SK-MEL-5 (cell line): ENCODE measurements at regions not wholly inside any gene's neighbourhood (a gene's known extent, or its start where the extent isn't known, plus 50 kb on each side); places are given as distances from the start of the nearest gene placed in this dataset.
"Not testable (repeated sequence)": the region's sequence is repeated elsewhere in the genome, so short reads cannot be mapped to it uniquely, and the experiment has no call there.

Experiments
- DNase-seq: peaks from one replicate; pipeline ENCODE4 v3.0.0-alpha.2; 2016; ENCODE audit warnings: low read depth, low spot score
- in situ Hi-C: cut with HindIII; loops from 2 replicates; pipeline ENCODE4 v1.10.0; 2016; ENCODE audit warnings: low sequenced_read_pairs, high pct_unique_total_duplicates, low pct_unique_long_range_greater_than_20kb

DNA sequence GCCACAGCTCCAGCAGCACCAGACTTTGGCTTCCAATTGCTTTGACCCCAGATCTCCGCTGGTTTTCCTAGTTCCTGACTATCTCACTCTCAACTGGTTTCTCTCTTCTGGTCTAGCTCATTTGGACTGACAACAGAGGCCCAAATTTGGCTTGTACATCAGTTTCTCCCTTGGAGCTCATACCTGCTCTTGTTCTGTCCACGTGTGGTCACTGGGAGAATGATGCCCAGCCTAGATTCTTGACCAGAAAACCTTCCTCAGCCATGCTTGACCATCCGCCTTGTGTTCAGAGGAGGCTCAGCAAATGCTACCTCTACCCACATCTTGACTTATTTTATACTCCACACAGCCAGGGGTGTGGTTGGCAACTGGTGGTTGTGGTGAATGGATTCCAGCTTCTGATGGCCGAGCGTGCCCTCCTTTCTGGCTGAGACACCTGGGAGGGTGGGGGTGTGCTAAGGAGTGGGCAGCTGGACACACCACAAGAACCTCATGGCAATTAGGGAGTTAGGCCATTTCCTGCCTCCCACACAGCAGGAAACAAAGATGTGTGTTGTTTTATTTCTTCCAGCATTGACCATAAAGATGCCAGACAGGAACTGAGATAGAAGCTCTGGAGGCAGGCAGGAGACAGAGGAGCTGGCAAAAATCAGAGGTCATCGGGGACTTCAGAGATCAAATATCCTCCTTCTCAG is 93.8 kb upstream of the FAM20A start:
- in situ Hi-C loops: no loop called here
- DNase-seq: peak; percentile 78

- DNase-seq: no peak
- in situ Hi-C loops: no loop called here
These were observed 92.7 kb upstream of the FAM20A start for GRCh38 chr17:68693896-68694295.

- in situ Hi-C loops: no loop called here
- no peak for DNase-seq
These were observed 92.3 kb upstream of the FAM20A start for GRCh38 chr17:68693466-68693865.

- in situ Hi-C loops: no loop called here
- DNase-seq: no peak
These were observed 85.2 kb upstream of the FAM20A start for GRCh38 chr17:68686108-68686988.

DNA sequence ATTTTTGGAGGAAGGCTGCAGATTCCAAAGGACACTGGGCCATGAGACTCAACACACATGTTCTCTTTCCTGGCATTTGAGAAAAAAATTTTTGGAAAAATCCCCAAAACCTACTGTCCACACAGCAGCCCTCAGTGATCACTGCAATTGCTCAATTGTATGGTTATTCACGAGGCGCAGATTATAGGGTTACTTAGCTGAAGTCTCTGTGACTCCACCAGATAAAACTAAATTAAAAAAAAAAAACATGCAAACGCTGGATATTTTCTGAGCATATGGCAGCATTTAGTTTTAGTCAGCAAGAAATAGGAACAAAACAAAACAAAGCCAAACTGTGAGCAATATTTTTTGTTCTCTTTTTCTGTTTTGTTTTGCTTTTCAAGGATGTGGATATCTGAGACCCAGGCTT is 83.8 kb upstream of the FAM20A start:
- no peak for DNase-seq
- in situ Hi-C loops: no loop called here

DNA sequence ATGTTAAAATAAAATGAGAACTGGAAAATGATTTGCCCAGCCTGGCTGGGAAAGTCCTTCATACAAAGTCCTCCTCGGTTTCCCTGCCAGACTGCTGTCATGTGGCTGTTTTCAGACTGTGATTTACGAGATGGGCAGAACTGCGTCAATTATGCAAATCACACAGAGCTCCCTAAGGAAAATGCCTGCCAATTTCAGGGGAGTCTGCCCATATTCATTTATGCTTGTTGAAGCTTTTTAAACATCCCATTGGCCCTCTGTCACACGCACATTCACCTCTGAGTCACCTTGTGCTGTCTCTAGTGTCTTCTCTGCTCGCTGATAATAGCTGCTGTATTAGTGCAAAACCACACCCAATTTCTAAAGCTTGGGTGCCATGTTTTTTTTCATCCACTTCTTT is 81.7 kb upstream of the FAM20A start:
- no peak for DNase-seq
- in situ Hi-C loops: no loop called here

DNA sequence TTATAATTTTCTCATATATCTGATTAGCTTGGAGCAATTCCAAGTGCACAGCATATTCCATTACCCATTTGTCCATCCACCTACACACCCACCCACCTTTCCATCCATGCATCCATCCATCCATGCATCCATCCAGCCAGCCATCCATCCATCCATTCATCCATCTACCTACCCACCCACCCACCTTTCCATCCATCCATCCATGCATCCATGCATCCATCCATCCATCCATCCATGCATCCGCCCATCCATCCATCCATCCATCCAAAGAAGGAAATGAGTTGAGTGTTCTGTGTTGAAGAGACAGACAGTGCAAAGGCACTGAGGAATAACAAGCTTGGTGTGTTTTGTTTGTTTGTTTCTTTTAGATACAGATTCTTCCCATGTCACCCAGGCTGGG is 78.7 kb upstream of the FAM20A start:
- in situ Hi-C loops: no loop called here
- no peak for DNase-seq

DNA sequence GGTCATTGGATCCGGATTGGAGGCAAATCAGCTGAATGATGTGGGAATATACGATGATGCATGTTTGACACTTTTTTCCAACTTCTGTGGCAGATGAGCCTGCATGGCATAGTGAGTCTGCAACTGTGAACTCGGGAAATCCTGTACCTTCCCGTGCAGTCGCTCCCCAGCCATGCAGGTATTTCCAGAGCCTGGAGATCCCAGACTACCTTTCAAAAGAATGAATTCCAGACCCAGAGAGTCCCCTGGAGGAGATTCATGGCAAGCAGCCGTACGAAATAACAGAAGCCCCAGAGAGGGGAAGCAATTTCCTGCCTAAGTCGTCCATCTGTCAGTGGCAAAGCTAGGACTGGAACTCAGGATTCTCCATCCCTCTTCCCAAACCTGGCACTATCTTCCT is 75.7 kb upstream of the FAM20A start:
- in situ Hi-C loops: no loop called here
- DNase-seq: no peak

GRCh38 chr17:68675723-68676122 is 74.6 kb upstream of the FAM20A start:
- DNase-seq: no peak
- in situ Hi-C loops: no loop called here

DNA sequence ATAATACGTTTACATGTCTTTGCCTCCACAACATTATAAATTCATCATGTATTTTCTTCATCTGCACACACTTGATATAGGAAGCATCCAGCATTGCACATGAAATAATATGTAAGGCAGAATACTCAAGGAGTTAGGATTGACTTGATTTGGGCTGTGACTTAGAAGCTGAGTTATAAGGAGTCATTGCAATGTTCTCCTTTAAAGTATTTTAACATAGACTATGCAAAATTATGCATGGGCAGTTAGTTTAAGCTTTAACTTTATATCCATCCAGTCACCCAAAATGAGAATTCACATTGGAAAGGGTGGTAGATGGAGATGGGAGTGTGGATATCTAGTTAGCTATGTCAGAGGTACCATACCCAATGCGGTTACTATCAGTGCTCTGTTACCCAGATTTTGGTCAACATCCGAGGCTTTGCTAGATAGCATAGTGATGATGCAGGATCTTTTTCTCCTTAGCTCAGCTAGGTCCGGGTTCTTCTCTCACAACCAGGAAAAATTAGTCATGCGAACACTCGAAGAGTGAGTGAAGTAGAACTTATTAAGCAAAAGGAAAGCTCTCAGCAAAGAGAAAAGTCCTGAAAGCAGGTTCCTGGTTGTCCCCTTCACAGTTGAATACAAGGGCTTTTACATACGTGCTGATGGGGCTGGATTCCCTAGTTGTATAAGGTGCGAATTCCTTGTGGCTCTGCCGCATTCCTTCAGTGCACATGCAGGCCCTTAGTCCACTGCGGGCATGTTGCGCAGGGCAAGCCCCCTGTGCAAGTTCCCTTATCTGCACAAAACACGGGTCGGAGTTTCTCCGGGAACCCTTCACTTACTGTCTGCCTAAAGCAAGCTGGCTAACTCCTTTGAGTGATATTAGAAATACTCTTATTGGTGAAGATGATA is 73.1 kb upstream of the FAM20A start:
- no peak for DNase-seq
- in situ Hi-C loops: no loop called here

- DNase-seq: no peak
- in situ Hi-C loops: no loop called here
These were observed 70.0 kb upstream of the FAM20A start for GRCh38 chr17:68670967-68671693.

- in situ Hi-C loops: not testable (repeated sequence)
These were observed 65.3 kb upstream of the FAM20A start for GRCh38 chr17:68666438-68666837.

DNA sequence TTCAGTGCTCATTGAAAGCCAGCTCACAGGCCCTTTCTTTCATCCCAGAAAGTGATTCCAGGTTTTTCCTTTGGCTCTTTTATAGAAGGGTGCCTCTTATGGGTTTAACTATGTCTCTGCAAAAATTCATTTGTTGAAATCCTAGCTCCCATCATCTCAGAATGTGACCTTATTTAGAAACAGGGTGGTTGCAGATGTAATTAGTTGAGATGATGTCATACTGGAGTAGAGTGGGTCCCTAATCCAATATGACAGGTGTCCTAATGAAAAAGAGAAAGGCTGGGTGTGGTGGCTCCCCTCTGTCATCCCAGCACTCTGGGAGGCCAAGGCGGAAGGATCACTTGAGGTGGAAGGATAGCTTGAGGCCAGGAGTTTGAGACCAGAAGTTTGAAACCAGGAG is 64.2 kb upstream of the FAM20A start:
- DNase-seq: no peak
- in situ Hi-C loops: no loop called here

More at GRCh38 chr17:68666438-68666837, 65.3 kb upstream of the FAM20A start:
- not testable (repeated sequence) for DNase-seq

GRCh38 chr17:68662479-68662878 is 61.3 kb upstream of the FAM20A start:
- no peak for DNase-seq
- in situ Hi-C loops: no loop called here

- DNase-seq: no peak
- in situ Hi-C loops: no loop called here
These were observed 60.9 kb upstream of the FAM20A start for GRCh38 chr17:68662037-68662432.

GRCh38 chr17:68661265-68662036 is 60.3 kb upstream of the FAM20A start:
- in situ Hi-C loops: no loop called here
- no peak for DNase-seq

DNA sequence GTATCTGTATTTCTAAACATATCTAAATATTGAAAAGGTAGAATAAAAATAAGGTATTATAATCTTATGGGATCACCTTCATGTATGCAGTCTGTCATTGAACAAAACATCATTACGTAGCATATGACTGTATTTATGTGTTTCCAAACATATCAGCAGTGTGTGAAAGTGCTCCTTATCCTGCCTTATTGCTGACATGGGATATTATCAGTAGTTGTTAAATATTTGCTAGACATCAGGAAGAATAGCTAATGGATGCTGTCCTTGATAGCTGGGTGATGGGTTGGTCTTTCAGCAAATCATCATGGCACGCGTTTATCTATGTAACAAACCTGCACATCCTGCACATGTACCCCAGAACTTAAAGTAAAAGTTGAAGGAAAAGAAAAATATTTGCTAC is 59.1 kb upstream of the FAM20A start:
- no peak for DNase-seq
- in situ Hi-C loops: no loop called here
